Ascending aorta (tissue), 2 donors: ENCODE measurements at regions not wholly inside any gene's neighbourhood (a gene's known extent, or its start where the extent isn't known, plus 50 kb on each side); places are given as distances from the start of the nearest gene placed in this dataset.
"Not testable (repeated sequence)": the region's sequence is repeated elsewhere in the genome, so short reads cannot be mapped to it uniquely, and the experiment has no call there.

Source experiments
- DNase-seq, 2 donors: peaks; one replicate each; pipeline ENCODE4 v3.0.0-alpha.2; 2019; ENCODE audit warnings: low spot score in 2 of 2
- H3K27ac ChIP-seq, 2 donors: fragments of 200-600 bp; sonication (generic); one replicate each; pipeline ENCODE4 v1.5.1; 2016 to 2017; ENCODE audit warnings: mild to moderate bottlenecking in 1 of 2
- H3K27me3 ChIP-seq: fragments of 200-600 bp; sonication (generic); one replicate; pipeline ENCODE4 v1.5.1; 2017
- H3K36me3 ChIP-seq, 2 donors: fragments of 200-600 bp; sonication (generic); one replicate each; pipeline ENCODE4 v1.5.1; 2016
- H3K4me1 ChIP-seq, 2 donors: fragments of 200-600 bp; sonication (generic); one replicate each; pipeline ENCODE4 v1.5.1; 2016 to 2017; ENCODE audit warnings: mild to moderate bottlenecking in 1 of 2
- H3K4me3 ChIP-seq, 2 donors: fragments of 200-600 bp; sonication (generic); one replicate each; pipeline ENCODE4 v1.5.1; 2016 to 2017; ENCODE audit warnings: mild to moderate bottlenecking in 1 of 2
- H3K9me3 ChIP-seq, 2 donors: fragments of 200-600 bp; sonication (generic); one replicate each; pipeline ENCODE4 v1.5.1; 2016
- CTCF ChIP-seq, 3 experiments: fragments of 200-600 bp in 2 of 3; fragments of 450-650 bp in 1 of 3; sonication (generic) in 2 of 3; IDR thresholded peaks; one replicate each; pipeline ENCODE4 v1.5.1; 2016 to 2019; ENCODE audit warnings: antibody characterized with exemption in 3 of 3, mild to moderate bottlenecking in 1 of 3, moderate library complexity in 1 of 3
- intact Hi-C: fragments of 100-400 bp; cut with DNase I; formaldehyde crosslinking; loops from one replicate; pipeline ENCODE4 v1.15.1; 2023

GRCh38 chr3:75224412-75224811 lies 439.7 kb upstream of the FRG2C start:
- TF ChIP-seq CTCF (IDR thresholded peaks at IDR 0.05): no peak
- no peak overlapping the region for H3K4me3 ChIP-seq
- DNase-seq: no peak
- intact Hi-C loops: no loop called here
- no peaks in the 10 kb centered on the region for H3K4me1 ChIP-seq
- no peaks in the 10 kb centered on the region for H3K9me3 ChIP-seq
- H3K27me3 ChIP-seq: no peaks in the 10 kb centered on the region
- no peak overlapping the region for H3K27ac ChIP-seq
- no peaks in the 10 kb centered on the region for H3K36me3 ChIP-seq

- intact Hi-C loops: no loop called here
- Histone ChIP-seq H3K4me1 (no peaks in the 10 kb centered on the region), H3K36me3 (no peaks in the 10 kb centered on the region), H3K4me3 (no peak overlapping the region), H3K27me3 (no peaks in the 10 kb centered on the region), H3K27ac (no peak overlapping the region), H3K9me3 (no peaks in the 10 kb centered on the region)
- DNase-seq: no peak
- TF ChIP-seq CTCF (IDR thresholded peaks at IDR 0.05): no peak
Measured at GRCh38 chr3:75232216-75232615, 431.9 kb upstream of the FRG2C start.

GRCh38 chr3:75235631-75236030 lies 428.5 kb upstream of the FRG2C start:
- Histone ChIP-seq H3K36me3 (no peaks in the 10 kb centered on the region), H3K4me1 (no peaks in the 10 kb centered on the region), H3K27me3 (no peaks in the 10 kb centered on the region), H3K4me3 (no peak overlapping the region), H3K9me3 (no peaks in the 10 kb centered on the region), H3K27ac (no peak overlapping the region)
- no peak for DNase-seq
- no peak for TF ChIP-seq CTCF (IDR thresholded peaks at IDR 0.05)
- intact Hi-C loops: no loop called here

- no peaks in the 10 kb centered on the region for H3K4me1 ChIP-seq
- no peaks in the 10 kb centered on the region for H3K27me3 ChIP-seq
- no peaks in the 10 kb centered on the region for H3K9me3 ChIP-seq
- H3K36me3 ChIP-seq: no peaks in the 10 kb centered on the region
- H3K27ac ChIP-seq: no peak overlapping the region
- H3K4me3 ChIP-seq: no peak overlapping the region
- DNase-seq: no peak
- intact Hi-C loops: no loop called here
- no peak for TF ChIP-seq CTCF (IDR thresholded peaks at IDR 0.05)
Measured at GRCh38 chr3:75237053-75237452, 427.1 kb upstream of the FRG2C start.

- no peak overlapping the region for H3K27ac ChIP-seq
- intact Hi-C loops: no loop called here
- no peak overlapping the region for H3K4me3 ChIP-seq
Measured at GRCh38 chr3:75237477-75237876, 426.7 kb upstream of the FRG2C start.

GRCh38 chr3:75241226-75241962 lies 422.7 kb upstream of the FRG2C start:
- H3K4me3 ChIP-seq, H3K27ac ChIP-seq, H3K4me1 ChIP-seq, H3K27me3 ChIP-seq, H3K9me3 ChIP-seq, DNase-seq, H3K36me3 ChIP-seq, intact Hi-C loops: not testable (repeated sequence)

More at GRCh38 chr3:75237477-75237876, 426.7 kb upstream of the FRG2C start:
- H3K27me3 ChIP-seq: no peaks in the 10 kb centered on the region
- H3K4me1 ChIP-seq: no peaks in the 10 kb centered on the region
- no peak for DNase-seq
- no peaks in the 10 kb centered on the region for H3K9me3 ChIP-seq
- no peak for TF ChIP-seq CTCF (IDR thresholded peaks at IDR 0.05)
- H3K36me3 ChIP-seq: no peaks in the 10 kb centered on the region
